WERI-Rb-1 (cell line): ENCODE measurements at regions not wholly inside any gene's neighbourhood (a gene's known extent, or its start where the extent isn't known, plus 50 kb on each side); places are given as distances from the start of the nearest gene placed in this dataset.

Experiments
- DNase-seq: peaks from one replicate; pipeline ENCODE4 v3.0.0-alpha.2; 2020
- H3K27ac ChIP-seq: fragments of 250-450 bp; sonication (Bioruptor Pico); 2 replicates; pipeline ENCODE4 v1.5.1; 2020; ENCODE audit warnings: mild to moderate bottlenecking, moderate library complexity
- H3K27me3 ChIP-seq: fragments of 250-450 bp; sonication (Bioruptor Pico); 2 replicates; pipeline ENCODE4 v1.5.1; 2021; ENCODE audit warnings: mild to moderate bottlenecking, low read depth, moderate library complexity; ENCODE audit not compliant: insufficient read depth, severe bottlenecking
- H3K36me3 ChIP-seq: fragments of 250-450 bp; sonication (Bioruptor Pico); 2 replicates; pipeline ENCODE4 v1.5.1; 2020; ENCODE audit warnings: mild to moderate bottlenecking, moderate library complexity
- H3K4me3 ChIP-seq: 2 replicates; pipeline ENCODE4 v1.5.1; 2011; ENCODE audit warnings: low read depth, mild to moderate bottlenecking, control low read depth, low read length
- H3K9me3 ChIP-seq: fragments of 250-450 bp; sonication (Bioruptor Pico); 2 replicates; pipeline ENCODE4 v1.5.1; 2021; ENCODE audit warnings: mild to moderate bottlenecking, moderate library complexity; ENCODE audit not compliant: severe bottlenecking
- TF ChIP-seq, protein P1 (sequence below): IDR thresholded peaks from 2 replicates; pipeline ENCODE4 v1.5.1; 2011; ENCODE audit warnings: low read depth, mild to moderate bottlenecking, control low read depth, inconsistent platforms, low read length

DNA sequence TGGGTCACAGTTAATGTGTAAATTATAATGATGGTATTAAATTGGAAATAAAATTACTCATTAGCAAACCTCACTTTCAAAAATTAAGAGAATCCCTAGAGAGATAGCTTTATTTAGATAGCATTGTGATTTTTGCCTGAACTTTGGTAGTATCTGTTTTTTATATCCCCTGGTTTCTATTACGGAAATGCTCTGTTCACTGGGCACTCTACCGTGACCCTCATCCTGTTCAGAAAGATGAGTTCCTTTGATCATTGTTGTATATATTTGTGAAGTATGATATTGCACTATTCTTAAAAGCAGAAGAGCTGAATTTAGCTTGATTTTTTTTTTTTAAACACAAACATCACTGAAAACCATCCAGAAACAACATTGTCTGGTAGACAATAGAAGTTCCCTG lies 1143.8 kb upstream of the MAP3K7 start:
- Histone ChIP-seq H3K4me3 (no peak overlapping the region), H3K27me3 (no peaks in the 10 kb centered on the region), H3K36me3 (no peaks in the 10 kb centered on the region), H3K27ac (no peak overlapping the region), H3K9me3 (no peaks in the 10 kb centered on the region)
- no peak for DNase-seq
- TF ChIP-seq, protein P1, sequence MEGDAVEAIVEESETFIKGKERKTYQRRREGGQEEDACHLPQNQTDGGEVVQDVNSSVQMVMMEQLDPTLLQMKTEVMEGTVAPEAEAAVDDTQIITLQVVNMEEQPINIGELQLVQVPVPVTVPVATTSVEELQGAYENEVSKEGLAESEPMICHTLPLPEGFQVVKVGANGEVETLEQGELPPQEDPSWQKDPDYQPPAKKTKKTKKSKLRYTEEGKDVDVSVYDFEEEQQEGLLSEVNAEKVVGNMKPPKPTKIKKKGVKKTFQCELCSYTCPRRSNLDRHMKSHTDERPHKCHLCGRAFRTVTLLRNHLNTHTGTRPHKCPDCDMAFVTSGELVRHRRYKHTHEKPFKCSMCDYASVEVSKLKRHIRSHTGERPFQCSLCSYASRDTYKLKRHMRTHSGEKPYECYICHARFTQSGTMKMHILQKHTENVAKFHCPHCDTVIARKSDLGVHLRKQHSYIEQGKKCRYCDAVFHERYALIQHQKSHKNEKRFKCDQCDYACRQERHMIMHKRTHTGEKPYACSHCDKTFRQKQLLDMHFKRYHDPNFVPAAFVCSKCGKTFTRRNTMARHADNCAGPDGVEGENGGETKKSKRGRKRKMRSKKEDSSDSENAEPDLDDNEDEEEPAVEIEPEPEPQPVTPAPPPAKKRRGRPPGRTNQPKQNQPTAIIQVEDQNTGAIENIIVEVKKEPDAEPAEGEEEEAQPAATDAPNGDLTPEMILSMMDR, result no peak

DNA sequence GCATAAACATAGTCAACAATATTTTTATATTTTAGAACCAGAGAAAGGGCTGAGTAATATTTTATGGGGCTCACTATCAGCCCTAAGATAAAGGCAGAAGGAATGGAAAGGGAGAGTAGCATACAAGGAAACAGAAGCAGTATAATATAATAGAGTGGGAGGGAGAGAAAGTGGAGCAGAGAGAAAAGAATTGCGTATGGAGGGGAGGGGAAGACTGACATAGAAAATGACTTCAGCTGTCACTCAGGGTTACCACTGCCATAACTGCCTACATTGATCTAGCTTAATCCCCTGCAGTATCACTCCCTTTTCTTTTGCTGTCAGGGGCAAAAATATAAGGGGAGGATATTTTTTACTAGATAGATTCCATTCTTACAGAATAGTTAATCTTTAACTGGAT lies 1133.5 kb upstream of the MAP3K7 start:
- DNase-seq, result no peak
- H3K36me3 ChIP-seq, result no peaks in the 10 kb centered on the region
- H3K27me3 ChIP-seq, result no peaks in the 10 kb centered on the region
- no peaks in the 10 kb centered on the region for H3K9me3 ChIP-seq
- H3K27ac ChIP-seq, result no peak overlapping the region
- H3K4me3 ChIP-seq, result no peak overlapping the region
- TF ChIP-seq, protein P1, result no peak

DNA sequence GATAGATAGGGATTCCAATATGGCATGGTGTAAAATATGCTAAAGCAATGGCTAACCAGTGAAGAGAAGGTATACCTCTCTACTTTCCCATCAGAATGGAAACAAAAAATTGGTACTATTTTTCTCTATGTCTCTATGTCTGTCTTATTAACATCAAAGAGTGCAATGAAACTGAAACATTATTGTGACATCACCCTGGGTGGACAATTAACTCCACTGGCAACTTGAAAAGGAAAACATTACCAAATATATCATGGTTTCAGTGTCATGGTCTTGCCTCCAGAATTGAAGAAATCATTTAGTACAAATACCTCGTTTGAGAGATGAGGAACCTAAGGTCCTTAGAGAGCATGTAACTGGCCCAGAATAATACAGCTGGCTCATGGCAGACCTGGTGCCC lies 1132.5 kb upstream of the MAP3K7 start:
- TF ChIP-seq, protein P1, result no peak
- H3K36me3 ChIP-seq, result no peaks in the 10 kb centered on the region
- H3K27me3 ChIP-seq, result no peaks in the 10 kb centered on the region
- no peaks in the 10 kb centered on the region for H3K9me3 ChIP-seq
- H3K27ac ChIP-seq, result no peak overlapping the region
- DNase-seq, result no peak
- H3K4me3 ChIP-seq, result no peak overlapping the region

DNA sequence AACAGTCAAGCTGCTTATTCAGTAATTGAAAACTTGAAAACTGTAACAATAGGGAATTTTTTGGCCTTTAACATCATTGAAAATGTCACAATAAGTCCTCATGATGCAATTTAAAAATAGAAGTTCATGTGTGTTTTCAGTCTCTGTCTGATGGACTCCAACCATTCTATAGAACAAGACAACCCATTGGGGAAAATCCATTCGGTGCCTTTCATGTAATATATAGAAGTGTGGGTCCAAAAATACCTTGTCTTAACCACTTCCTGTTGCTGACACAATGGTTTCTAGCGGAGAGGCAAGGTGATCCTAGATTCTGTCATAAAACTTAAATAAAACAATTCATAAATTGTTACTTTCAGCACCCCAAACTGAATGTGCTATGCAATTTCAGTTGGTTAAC lies 1131.3 kb upstream of the MAP3K7 start:
- DNase-seq, result no peak

DNA sequence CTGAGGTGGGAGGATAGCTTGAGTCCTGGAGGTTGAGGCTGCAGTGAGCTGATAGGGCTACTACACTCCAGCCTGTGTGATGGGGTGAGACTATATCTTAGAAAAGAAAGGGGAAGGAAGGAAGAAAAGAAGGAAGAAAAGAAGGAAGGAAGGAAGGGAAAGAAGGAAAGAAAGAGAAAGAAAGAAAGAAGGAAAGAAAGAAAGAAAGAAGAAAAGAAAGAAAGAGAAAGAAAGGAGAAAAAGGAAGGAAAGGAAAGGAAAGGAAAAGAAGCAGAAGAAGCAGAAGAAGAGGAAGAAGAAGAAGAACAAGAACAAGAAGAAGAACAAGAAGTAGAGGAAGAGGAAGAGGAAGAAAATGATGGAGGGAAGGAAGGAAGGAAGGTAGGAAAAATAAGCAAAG lies 1130.2 kb upstream of the MAP3K7 start:
- Histone ChIP-seq H3K36me3 (no peaks in the 10 kb centered on the region), H3K9me3 (no peaks in the 10 kb centered on the region), H3K4me3 (no peak overlapping the region), H3K27me3 (no peaks in the 10 kb centered on the region), H3K27ac (no peak overlapping the region)
- TF ChIP-seq, protein P1, result no peak
- DNase-seq, result no peak

More for the DNA sequence above, 1131.3 kb upstream of the MAP3K7 start:
- Histone ChIP-seq H3K27ac (no peak overlapping the region), H3K4me3 (no peak overlapping the region), H3K9me3 (no peaks in the 10 kb centered on the region), H3K27me3 (no peaks in the 10 kb centered on the region), H3K36me3 (no peaks in the 10 kb centered on the region)
- TF ChIP-seq, protein P1, result no peak

DNA sequence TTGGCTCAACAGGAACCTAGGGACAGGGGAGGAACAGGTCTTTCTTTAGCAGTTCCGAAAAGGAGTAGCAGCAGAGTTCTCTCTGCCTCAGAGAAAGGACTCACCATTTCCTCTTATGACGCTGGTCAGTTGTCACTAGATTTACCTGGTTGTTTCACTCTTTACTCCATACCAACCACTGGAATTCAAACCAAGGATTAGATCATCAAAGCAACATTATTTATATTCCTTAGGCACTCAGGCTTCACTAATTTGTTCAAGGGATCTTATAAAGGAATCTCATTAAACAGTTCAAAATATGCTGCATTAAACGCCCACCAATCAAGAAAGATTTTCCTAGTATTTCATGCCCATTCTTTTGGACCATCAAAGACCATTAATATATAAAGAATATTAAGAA lies 1129.5 kb upstream of the MAP3K7 start:
- no peak for DNase-seq
- no peak overlapping the region for H3K4me3 ChIP-seq
- H3K27me3 ChIP-seq, result no peaks in the 10 kb centered on the region
- no peaks in the 10 kb centered on the region for H3K9me3 ChIP-seq
- no peak overlapping the region for H3K27ac ChIP-seq
- no peaks in the 10 kb centered on the region for H3K36me3 ChIP-seq
- TF ChIP-seq, protein P1, result no peak
